22Rv1 (cell line): ENCODE measurements at regions not wholly inside any gene's neighbourhood (a gene's known extent, or its start where the extent isn't known, plus 50 kb on each side); places are given as distances from the start of the nearest gene placed in this dataset.

Source experiments
- ZFX ChIP-seq: fragments of 450-650 bp; IDR thresholded peaks from 2 replicates; pipeline ENCODE4 v1.6.1; 2017; ENCODE audit warnings: antibody characterized with exemption, borderline replicate concordance
- TF ChIP-seq, protein P1 (sequence below): fragments of 450-650 bp; IDR thresholded peaks from 2 replicates; pipeline ENCODE4 v1.5.1; 2017; ENCODE audit warnings: mild to moderate bottlenecking

- TF ChIP-seq, protein P1, sequence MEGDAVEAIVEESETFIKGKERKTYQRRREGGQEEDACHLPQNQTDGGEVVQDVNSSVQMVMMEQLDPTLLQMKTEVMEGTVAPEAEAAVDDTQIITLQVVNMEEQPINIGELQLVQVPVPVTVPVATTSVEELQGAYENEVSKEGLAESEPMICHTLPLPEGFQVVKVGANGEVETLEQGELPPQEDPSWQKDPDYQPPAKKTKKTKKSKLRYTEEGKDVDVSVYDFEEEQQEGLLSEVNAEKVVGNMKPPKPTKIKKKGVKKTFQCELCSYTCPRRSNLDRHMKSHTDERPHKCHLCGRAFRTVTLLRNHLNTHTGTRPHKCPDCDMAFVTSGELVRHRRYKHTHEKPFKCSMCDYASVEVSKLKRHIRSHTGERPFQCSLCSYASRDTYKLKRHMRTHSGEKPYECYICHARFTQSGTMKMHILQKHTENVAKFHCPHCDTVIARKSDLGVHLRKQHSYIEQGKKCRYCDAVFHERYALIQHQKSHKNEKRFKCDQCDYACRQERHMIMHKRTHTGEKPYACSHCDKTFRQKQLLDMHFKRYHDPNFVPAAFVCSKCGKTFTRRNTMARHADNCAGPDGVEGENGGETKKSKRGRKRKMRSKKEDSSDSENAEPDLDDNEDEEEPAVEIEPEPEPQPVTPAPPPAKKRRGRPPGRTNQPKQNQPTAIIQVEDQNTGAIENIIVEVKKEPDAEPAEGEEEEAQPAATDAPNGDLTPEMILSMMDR = no peak
- TF ChIP-seq ZFX = no peak
These were observed 99.6 kb upstream of the CTAGE1 start for GRCh38 chr18:22517356-22517755.
